Thymus (tissue), 11 donors: ENCODE measurements at regions not wholly inside any gene's neighbourhood (a gene's known extent, or its start where the extent isn't known, plus 50 kb on each side); places are given as distances from the start of the nearest gene placed in this dataset.

Experiments
- DNase-seq, 9 donors: peaks; one replicate each; pipeline ENCODE4 v3.0.0-alpha.2; 2013; ENCODE audit warnings: low spot score in 9 of 9, low read depth in 6 of 9, missing footprints in 1 of 9
- H3K27ac ChIP-seq, 2 donors: one replicate each; pipeline ENCODE4 v1.5.1; 2013; ENCODE audit warnings: control low read depth in 1 of 2, low read depth in 1 of 2, low read length in 1 of 2, mild to moderate bottlenecking in 1 of 2, moderate library complexity in 1 of 2
- H3K27me3 ChIP-seq, 2 donors: one replicate each; pipeline ENCODE4 v1.5.1; 2013; ENCODE audit warnings: low read length in 1 of 2; ENCODE audit not compliant: control insufficient read depth in 2 of 2, insufficient read depth in 1 of 2
- H3K36me3 ChIP-seq, 2 donors: one replicate each; pipeline ENCODE4 v1.5.1; 2013; ENCODE audit warnings: low read length in 1 of 2, mild to moderate bottlenecking in 1 of 2, moderate library complexity in 1 of 2; ENCODE audit not compliant: control insufficient read depth in 2 of 2, insufficient read depth in 2 of 2
- H3K4me1 ChIP-seq, 2 donors: one replicate each; pipeline ENCODE4 v1.5.1; 2013; ENCODE audit warnings: low read length in 2 of 2; ENCODE audit not compliant: control insufficient read depth in 2 of 2, insufficient read depth in 2 of 2
- H3K4me3 ChIP-seq, 2 donors: one replicate each; pipeline ENCODE4 v1.5.1; 2013; ENCODE audit warnings: low read length in 2 of 2, control low read depth in 1 of 2, mild to moderate bottlenecking in 1 of 2
- H3K9me3 ChIP-seq, 2 donors: one replicate each; pipeline ENCODE4 v1.5.1; 2013; ENCODE audit warnings: low read length in 1 of 2, mild to moderate bottlenecking in 1 of 2; ENCODE audit not compliant: control insufficient read depth in 2 of 2, insufficient read depth in 1 of 2
- WGBS: extraction: QIAGEN DNeasy Blood & Tissue Kit; methylation state at CpG from one replicate; pipeline ENCODE4 v1.1.7; 2013; 5-methylcytosine and 5-hydroxymethylcytosine counted together
- donor health status: healthy.

- Histone ChIP-seq H3K27me3 (no peaks in the 10 kb centered on the region), H3K36me3 (no peaks in the 10 kb centered on the region), H3K9me3 (peaks cover 0 to 7% of the 10 kb centered on the region in 2 donors), H3K27ac (no peak overlapping the region), H3K4me3 (no peak overlapping the region), H3K4me1 (no peaks in the 10 kb centered on the region)
- DNase-seq = no peak
- WGBS = 93% methylated on average over 12 of the region's 12 CpGs
These were observed 290.8 kb downstream of the MED10 start for GRCh38 chr5:6087576-6087975.

DNA sequence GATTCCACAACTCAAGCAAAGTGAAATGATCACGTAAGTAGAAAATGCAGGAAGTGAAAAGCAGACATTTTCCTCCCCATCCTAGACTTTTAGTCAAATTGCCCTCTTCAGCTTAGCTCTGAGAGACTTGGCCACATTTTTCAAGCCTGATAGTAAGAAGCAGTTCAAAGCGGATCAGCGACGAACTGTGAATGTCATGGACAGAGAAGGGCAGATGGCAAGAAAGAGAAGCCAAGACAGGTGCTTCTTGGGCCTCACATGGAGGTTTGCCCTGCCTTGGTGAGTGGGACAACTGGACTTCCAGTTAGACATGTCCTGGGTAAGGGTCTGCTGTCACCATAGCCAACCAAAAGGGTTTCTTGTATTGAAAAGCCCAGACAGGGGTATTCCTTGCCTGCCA, 291.5 kb downstream of the MED10 start:
- H3K36me3 ChIP-seq = no peaks in the 10 kb centered on the region
- no peak overlapping the region for H3K27ac ChIP-seq
- H3K4me1 ChIP-seq = no peaks in the 10 kb centered on the region
- 97% methylated on average over 4 of the region's 4 CpGs for WGBS
- no peak for DNase-seq
- peaks cover 0 to 7% of the 10 kb centered on the region in 2 donors for H3K9me3 ChIP-seq
- H3K4me3 ChIP-seq = no peak overlapping the region
- H3K27me3 ChIP-seq = no peaks in the 10 kb centered on the region

DNA sequence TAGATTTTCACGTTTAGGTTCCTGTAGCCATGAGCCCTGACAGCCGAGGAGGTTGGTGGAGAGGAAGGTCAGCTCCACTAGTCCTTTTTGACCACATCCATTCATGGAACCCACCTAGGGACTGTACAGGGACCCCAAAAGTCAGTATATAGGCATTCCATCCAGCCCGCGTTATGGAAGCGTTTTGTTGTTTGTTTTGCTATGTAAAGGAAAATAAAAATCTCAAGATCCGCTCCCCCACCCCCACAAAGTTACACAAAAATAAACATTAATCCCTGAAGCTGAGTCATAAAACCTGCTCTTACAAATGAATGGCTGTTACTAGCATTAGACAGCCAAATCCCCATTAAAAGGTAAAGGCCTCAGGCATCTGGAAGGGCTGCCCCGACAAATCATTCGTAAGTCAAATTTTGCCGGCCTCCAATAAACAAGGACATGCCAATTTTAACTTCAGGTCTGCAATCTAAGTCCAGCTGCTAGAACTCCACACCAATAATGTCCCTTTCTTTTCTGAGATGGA, 292.9 kb downstream of the MED10 start:
- Histone ChIP-seq H3K4me1 (no peaks in the 10 kb centered on the region), H3K9me3 (peaks cover 0 to 7% of the 10 kb centered on the region in 2 donors), H3K36me3 (no peaks in the 10 kb centered on the region), H3K27ac (no peak overlapping the region), H3K4me3 (no peak overlapping the region), H3K27me3 (no peaks in the 10 kb centered on the region)
- no peak for DNase-seq
- WGBS = 81% methylated on average over 9 of the region's 9 CpGs

DNA sequence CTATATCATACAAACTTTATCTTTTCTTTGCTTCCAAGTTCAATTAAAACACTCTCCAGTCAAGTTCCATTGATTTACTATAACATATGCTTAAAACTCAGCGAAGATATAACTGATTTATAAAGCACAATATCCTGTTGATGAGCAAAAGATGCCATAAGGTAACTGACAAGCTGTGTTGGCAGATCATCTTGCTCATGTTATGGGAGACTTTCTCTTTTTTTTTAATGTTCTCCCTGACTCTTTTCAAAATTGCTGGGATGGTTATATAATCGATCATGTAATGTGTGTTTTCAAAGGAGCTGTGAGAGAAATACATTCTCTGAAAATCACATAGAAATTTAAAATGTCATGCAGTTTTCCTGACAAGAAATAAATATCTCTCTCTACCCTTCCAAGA, 293.5 kb downstream of the MED10 start:
- Histone ChIP-seq H3K27me3 (no peaks in the 10 kb centered on the region), H3K4me3 (no peak overlapping the region), H3K4me1 (no peaks in the 10 kb centered on the region), H3K36me3 (no peaks in the 10 kb centered on the region), H3K27ac (no peak overlapping the region), H3K9me3 (peaks cover 0 to 4% of the 10 kb centered on the region in 2 donors)
- WGBS = 90% methylated on average over 2 of the region's 2 CpGs
- no peak for DNase-seq

DNA sequence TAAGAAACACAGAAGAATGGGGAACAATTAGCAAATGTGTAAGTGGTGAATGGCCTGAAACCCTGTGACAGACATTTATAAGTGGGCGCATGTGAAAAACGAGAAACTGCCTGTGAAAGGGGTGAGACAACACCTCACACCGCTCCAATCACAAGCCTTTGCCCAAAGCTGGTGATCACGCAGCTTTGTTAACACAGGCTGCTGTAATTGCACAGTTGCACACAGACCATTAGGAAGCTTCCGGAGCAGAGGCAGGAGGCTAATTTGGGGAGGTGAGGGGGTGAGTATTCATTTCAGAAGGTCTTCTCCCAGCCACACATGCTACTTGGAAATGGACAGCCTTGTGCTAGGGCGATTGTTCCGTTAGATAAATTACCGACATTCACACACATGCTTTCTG, 294.0 kb downstream of the MED10 start:
- WGBS = 89% methylated on average over 8 of the region's 8 CpGs
- Histone ChIP-seq H3K27me3 (no peaks in the 10 kb centered on the region), H3K4me3 (no peak overlapping the region), H3K36me3 (no peaks in the 10 kb centered on the region), H3K4me1 (no peaks in the 10 kb centered on the region), H3K9me3 (peaks cover 0 to 4% of the 10 kb centered on the region in 2 donors), H3K27ac (no peak overlapping the region)
- DNase-seq = no peak

DNA sequence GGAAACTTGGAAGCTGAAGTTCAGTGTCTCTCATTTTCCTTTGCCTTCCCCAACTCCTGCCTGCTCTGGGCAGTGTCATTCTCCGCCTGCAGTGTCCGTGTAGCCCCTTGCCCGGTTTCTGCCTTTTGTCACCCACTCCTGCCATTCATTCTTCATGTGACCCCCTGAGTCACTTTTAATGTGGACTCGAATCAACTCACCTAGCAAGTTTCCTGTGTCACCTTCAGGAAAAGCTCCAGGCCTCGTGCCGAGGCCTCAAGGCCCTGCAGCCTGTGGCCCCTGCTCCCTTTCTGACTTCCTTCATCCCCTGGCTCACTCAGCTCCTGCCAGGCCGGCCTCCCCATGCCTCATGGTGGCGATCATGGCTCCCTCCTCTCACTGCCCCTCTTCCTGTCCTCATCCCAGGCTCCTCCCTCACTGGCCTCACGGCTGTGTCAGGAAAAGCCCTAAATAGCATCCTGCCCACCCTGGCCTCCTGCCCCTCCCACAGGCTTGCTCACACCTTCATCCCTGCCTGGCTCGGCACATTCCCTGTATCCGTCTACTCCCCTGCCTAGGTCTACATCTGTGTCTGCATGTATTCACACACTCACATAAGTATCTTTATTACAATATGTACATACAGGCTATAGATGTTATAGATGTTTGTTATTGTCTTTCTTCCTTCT, 294.9 kb downstream of the MED10 start:
- Histone ChIP-seq H3K27me3 (no peaks in the 10 kb centered on the region), H3K36me3 (no peaks in the 10 kb centered on the region), H3K4me3 (no peak overlapping the region), H3K4me1 (no peaks in the 10 kb centered on the region), H3K27ac (no peak overlapping the region), H3K9me3 (peaks cover 0 to 4% of the 10 kb centered on the region in 2 donors)
- 58% methylated on average over 11 of the region's 11 CpGs for WGBS
- DNase-seq = no peak

DNA sequence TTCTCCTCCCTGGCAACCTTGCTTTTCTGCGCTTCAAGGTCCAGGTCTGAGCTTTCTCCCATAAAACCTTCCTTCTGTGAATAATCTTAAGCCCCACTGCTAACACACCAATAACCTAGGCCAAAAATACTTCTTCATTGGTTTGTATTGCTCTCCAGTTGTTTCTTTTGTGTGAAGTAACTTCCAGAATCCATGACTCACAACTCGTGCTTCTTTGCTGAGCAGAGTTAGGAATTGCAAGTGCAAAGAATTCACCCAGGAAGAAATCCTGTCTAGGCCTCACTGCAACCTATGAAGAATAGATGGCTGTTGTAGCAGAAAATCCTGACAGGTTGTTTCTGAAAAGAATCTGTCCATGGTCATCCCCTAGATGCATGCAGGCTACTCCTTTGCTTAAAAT, 295.7 kb downstream of the MED10 start:
- no peaks in the 10 kb centered on the region for H3K36me3 ChIP-seq
- no peaks in the 10 kb centered on the region for H3K4me1 ChIP-seq
- peaks cover 0 to under 1% of the 10 kb centered on the region in 2 donors for H3K9me3 ChIP-seq
- no peak for DNase-seq
- H3K27ac ChIP-seq = no peak overlapping the region
- H3K27me3 ChIP-seq = no peaks in the 10 kb centered on the region
- H3K4me3 ChIP-seq = no peak overlapping the region
- 92% methylated on average over 2 of the region's 2 CpGs for WGBS

- H3K36me3 ChIP-seq = no peaks in the 10 kb centered on the region
- WGBS = 86% methylated on average over 4 of the region's 4 CpGs
- no peak for DNase-seq
- H3K4me1 ChIP-seq = no peaks in the 10 kb centered on the region
- no peak overlapping the region for H3K27ac ChIP-seq
- H3K27me3 ChIP-seq = no peaks in the 10 kb centered on the region
- H3K4me3 ChIP-seq = no peak overlapping the region
- no peaks in the 10 kb centered on the region for H3K9me3 ChIP-seq
These were observed 296.6 kb downstream of the MED10 start for GRCh38 chr5:6081727-6082210.

GRCh38 chr5:6080930-6081726, 297.2 kb downstream of the MED10 start:
- DNase-seq = no peak
- no peak overlapping the region for H3K4me3 ChIP-seq
- H3K36me3 ChIP-seq = no peaks in the 10 kb centered on the region
- 96% methylated on average over 10 of the region's 10 CpGs for WGBS
- no peaks in the 10 kb centered on the region for H3K27me3 ChIP-seq
- no peaks in the 10 kb centered on the region for H3K9me3 ChIP-seq
- H3K27ac ChIP-seq = no peak overlapping the region
- no peaks in the 10 kb centered on the region for H3K4me1 ChIP-seq
